Colon (tissue), 2 donors: ENCODE measurements at regions not wholly inside any gene's neighbourhood (a gene's known extent, or its start where the extent isn't known, plus 50 kb on each side); places are given as distances from the start of the nearest gene placed in this dataset.

ENCODE experiments used
- FAIRE-seq: peaks from 2 replicates; lab custom pipeline; 2012; peaks lifted over from hg19 to GRCh38; lab: Jason Lieb, UNC
- donor health status: control.
- donor health status: control.

- FAIRE-seq = no peak
Observed at GRCh38 chr16:72404299-72404698, 232.3 kb upstream of the PMFBP1 start.

DNA sequence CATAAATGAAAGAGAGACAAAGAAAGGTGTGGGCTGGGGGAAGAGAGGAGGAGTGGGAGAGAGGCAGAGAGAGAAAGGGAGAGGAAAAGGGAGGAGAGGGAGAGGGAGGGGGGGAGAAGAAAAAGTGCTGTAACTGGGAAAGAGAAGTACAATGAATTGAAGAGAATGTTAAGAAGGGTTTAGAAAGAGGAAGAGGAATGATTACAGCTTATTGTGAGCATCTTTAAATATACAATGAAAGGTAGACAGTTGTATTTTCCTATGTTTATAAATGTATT lies 229.1 kb upstream of the PMFBP1 start:
- no peak for FAIRE-seq

GRCh38 chr16:72400257-72401083 lies 228.5 kb upstream of the PMFBP1 start:
- FAIRE-seq = peak; percentile 72

- no peak for FAIRE-seq
Observed at GRCh38 chr16:72399811-72400210, 227.9 kb upstream of the PMFBP1 start.

DNA sequence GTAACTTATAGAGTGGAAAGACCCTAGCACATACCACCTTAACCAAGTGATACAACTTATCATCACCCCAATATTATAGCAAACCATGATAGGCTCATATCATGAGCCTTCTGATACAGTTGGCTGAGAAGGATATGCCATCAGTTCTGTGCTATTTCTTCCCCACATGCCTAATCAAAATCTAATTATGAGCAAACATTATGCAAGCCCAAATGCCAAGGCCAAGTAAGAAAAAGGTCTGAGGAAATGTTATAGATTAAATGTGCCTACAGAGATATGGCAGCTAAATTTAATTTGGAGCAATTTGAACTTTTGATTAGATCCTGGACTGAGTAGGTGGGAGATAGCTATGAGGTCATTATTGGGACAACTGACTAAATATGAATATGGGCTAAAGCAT lies 225.9 kb upstream of the PMFBP1 start:
- FAIRE-seq = no peak

GRCh38 chr16:72394526-72394925 lies 222.6 kb upstream of the PMFBP1 start:
- FAIRE-seq = no peak

GRCh38 chr16:72389791-72390190 lies 217.8 kb upstream of the PMFBP1 start:
- no peak for FAIRE-seq

DNA sequence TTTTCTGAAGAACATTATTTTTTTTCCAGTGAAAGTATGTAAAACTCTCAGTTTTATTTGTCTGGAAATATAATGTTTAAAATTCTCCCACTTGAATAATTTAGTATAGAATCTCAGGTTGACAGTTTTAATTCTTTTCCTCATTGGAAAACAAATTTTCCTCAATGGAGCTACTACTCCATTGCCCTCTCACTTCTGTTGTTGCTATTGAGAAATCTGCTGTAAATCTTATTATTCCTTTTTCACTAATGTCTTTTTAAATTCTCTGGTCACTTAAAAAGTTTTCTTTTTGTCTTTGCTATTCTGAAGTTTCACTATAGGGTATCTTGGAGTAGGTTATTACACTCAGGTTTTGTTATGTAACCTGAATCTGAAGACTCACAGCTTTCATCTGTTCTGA lies 216.1 kb upstream of the PMFBP1 start:
- no peak for FAIRE-seq

- no peak for FAIRE-seq
Observed at GRCh38 chr16:72384651-72385050, 212.7 kb upstream of the PMFBP1 start.

GRCh38 chr16:72380283-72380682 lies 208.3 kb upstream of the PMFBP1 start:
- FAIRE-seq = no peak

DNA sequence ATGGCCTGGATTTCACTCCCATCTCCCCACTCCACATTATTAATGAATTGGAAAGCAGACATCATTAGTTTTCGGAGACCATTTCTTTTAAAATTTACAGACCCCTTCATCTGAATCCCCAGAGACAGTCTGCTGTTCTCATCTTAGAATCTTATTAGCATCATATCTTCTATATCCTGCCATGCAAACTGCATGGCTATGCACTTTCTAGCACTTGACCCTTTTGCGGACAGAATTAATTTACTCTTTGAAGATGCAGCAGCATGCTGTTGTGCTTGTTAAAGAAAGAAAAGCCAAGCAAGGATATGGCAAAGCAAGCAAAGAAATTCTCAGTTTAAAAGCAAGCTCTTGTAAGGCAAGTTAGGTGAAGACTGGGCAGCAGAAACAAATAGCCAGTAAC lies 201.2 kb upstream of the PMFBP1 start:
- no peak for FAIRE-seq

- no peak for FAIRE-seq
Observed at GRCh38 chr16:72372087-72373045, 200.4 kb upstream of the PMFBP1 start.

GRCh38 chr16:72371307-72372086 lies 199.5 kb upstream of the PMFBP1 start:
- FAIRE-seq = no peak

GRCh38 chr16:72369274-72369673 lies 197.3 kb upstream of the PMFBP1 start:
- FAIRE-seq = no peak

DNA sequence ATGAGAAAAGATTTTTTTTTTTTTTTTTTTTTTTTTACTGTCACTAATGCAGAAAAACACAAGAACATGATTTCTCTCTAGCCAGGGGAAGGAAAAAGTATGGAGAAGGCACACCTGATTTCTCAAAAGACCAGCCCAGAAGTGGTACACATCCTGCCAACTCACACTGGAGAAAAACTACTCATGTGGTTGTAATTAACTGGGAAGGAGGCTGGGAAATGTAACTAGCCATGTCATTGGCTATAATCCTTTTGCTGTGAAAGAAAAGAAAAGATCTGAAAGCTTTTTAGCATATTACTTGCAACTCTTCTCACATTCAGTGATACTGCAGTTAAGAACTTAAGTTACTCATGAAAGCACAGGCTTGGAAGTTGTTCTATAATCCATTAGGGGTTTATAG lies 195.9 kb upstream of the PMFBP1 start:
- FAIRE-seq = no peak

- no peak for FAIRE-seq
Observed at GRCh38 chr16:72362973-72363372, 191.0 kb upstream of the PMFBP1 start.

DNA sequence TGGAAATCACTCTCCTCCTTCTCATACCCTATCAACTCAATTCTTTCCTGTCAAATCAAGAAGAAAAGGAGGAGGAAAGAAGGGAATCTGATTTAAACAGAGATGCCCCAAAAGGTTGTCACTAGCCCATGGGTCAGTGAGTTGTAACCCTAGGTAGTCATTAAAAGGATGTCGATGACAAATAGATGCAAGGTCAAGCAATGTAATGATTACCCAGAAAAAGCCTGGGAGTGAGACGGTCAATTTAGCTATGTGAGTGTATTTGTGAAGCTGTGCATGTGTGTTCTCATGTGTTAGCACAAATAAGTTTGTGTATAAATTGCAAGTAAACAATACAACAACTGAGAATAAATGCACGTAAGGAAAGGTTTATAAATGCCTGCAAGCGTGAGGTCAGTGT lies 190.5 kb upstream of the PMFBP1 start:
- FAIRE-seq = no peak

DNA sequence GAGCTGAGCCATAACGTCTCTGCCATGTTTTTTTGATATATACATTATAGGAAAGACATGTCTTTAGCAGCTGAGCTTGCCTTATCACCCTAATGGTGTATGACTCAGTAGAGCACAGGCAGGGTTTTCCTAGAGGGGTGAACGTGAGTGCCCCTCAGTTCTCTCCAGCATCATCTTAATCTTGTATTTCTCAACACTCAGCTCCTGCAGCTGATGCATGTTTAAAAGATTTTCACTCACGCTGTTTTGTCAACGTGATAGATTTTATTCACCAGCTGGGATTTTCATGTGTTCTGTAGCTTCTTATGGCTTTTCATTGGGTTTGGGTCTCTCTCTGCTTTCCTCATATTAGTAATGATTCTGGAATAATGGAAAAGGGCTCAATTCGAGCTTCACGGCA lies 186.0 kb upstream of the PMFBP1 start:
- FAIRE-seq = no peak

DNA sequence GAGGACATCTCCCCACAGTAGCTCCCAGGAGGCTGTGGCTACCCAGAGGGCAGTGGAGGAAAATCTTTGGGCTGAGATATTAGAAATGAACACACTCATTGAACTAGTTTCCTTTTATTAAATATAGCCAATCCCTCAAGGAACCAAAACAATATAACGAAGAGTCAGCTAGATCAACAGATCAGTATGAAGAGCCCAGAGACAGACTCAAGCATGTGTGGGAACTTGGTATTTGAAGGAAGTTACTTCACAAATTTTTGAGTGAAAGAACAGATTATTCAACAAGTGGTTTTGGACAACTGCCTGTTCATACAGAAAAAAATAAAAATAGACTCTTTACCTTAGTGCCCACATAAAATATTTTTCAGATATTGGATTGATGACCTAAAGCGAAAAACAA lies 183.6 kb upstream of the PMFBP1 start:
- FAIRE-seq = no peak

DNA sequence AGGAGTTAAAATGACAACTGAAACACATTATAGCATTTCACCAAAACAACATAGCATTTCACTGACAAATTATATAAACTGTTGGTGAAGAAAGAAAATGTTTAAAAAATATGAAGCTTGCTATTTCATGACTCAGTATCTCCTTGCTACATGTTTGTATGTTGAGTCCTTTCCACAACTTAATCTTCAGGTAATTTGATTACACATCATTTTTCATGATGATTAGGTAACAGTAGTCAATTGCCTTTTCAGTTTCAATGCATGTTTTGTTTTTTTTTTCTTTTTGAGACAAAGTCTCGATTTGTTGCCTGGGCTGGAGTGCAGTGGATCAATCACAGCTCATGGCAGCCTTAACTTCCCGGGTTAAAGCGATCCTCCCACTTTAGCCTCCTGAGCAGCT lies 177.8 kb upstream of the PMFBP1 start:
- FAIRE-seq = no peak

GRCh38 chr16:72332926-72333325 lies 161.0 kb upstream of the PMFBP1 start:
- FAIRE-seq = no peak

GRCh38 chr16:72324578-72324977 lies 152.6 kb upstream of the PMFBP1 start:
- FAIRE-seq = no peak

DNA sequence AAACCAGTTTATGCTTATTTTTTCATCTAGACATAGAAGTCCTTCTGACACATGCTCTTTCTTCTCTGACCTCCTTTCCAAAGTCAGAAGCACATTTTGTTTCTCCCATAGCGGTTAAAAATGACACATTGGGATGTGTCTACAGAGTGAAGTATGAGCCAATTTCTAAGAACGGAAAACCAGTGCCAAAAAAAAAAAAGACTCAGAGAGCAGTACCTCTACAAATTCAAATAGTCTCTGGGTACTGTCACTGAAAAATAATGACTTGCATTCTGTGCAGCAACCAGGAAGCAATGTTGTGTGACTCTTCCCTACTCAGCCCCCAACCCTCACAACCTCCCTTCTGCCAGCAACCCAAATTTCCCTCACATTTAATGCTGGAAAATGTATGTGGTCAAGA lies 145.5 kb upstream of the PMFBP1 start:
- FAIRE-seq = no peak
